ENCODE measurements at regions not wholly inside any gene's neighbourhood (a gene's known extent, or its start where the extent isn't known, plus 50 kb on each side); places are given as distances from the start of the nearest gene placed in this dataset.

DNA sequence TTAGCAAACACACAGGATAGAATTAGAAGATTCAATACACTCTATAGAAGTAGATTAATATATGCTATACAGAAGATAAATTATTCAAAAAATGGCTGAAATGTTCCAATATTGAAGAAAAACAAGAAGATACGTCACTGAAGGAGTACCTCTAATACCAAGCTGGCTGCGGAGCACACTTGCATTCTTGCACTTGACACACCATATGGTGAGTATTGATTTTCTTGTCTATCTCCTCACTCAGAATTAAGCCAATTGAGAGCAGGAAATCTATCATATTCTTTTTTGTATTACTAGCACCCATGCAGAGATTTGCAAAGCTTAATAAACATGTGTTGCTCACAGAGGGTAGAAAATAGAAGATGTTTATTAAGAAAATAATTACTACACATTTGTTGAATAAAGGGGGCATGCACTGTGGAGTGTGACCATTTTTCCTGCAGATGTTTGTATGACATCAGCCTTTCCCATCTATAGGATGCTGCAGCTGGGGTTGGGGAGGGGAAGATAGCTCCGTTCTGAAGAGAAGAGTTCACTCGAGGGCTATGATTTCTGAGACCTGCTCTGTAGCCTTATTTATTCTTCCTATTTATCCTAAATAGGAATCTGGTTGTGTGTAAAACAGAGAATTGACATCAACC lies 318.1 kb downstream of the HHIPL2 start:
- TF ChIP-seq, protein P1, sequence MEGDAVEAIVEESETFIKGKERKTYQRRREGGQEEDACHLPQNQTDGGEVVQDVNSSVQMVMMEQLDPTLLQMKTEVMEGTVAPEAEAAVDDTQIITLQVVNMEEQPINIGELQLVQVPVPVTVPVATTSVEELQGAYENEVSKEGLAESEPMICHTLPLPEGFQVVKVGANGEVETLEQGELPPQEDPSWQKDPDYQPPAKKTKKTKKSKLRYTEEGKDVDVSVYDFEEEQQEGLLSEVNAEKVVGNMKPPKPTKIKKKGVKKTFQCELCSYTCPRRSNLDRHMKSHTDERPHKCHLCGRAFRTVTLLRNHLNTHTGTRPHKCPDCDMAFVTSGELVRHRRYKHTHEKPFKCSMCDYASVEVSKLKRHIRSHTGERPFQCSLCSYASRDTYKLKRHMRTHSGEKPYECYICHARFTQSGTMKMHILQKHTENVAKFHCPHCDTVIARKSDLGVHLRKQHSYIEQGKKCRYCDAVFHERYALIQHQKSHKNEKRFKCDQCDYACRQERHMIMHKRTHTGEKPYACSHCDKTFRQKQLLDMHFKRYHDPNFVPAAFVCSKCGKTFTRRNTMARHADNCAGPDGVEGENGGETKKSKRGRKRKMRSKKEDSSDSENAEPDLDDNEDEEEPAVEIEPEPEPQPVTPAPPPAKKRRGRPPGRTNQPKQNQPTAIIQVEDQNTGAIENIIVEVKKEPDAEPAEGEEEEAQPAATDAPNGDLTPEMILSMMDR (IDR thresholded peaks at IDR 0.05 in 2 of 3, conservative IDR thresholded peaks at IDR 0.05 in 1 of 3; ENCODE audit: borderline replicate concordance in 1 of 3, insufficient read depth in 1 of 3, low read depth in 2 of 3, low read length in 2 of 3), result no peak
- TF ChIP-seq CEBPB (IDR thresholded peaks at IDR 0.05; ENCODE audit: low read depth) (no peak), POLR2A (IDR thresholded peaks at IDR 0.05; ENCODE audit: borderline replicate concordance, extremely low read depth, insufficient read depth, insufficient read length) (no peak), POLR2AphosphoS5 (IDR thresholded peaks at IDR 0.05; ENCODE audit: low read depth, low read length) (no peak)
- TF ChIP-seq, protein P2, sequence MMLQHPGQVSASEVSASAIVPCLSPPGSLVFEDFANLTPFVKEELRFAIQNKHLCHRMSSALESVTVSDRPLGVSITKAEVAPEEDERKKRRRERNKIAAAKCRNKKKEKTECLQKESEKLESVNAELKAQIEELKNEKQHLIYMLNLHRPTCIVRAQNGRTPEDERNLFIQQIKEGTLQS (IDR thresholded peaks at IDR 0.05), result no peak

All from HCT116 (cell line).